Liver (tissue), 3 donors: ENCODE measurements at regions not wholly inside any gene's neighbourhood (a gene's known extent, or its start where the extent isn't known, plus 50 kb on each side); places are given as distances from the start of the nearest gene placed in this dataset.

Source experiments
- HNF4A ChIP-seq, 2 donors: conservative IDR thresholded peaks; 2 replicates each; pipeline ENCODE4 v1.6.1; 2016; ENCODE audit warnings: antibody characterized with exemption in 2 of 2, mild to moderate bottlenecking in 2 of 2
- NR2F2 ChIP-seq: IDR thresholded peaks from 2 replicates; pipeline ENCODE4 v1.6.1; 2016; ENCODE audit warnings: antibody characterized with exemption
- SP1 ChIP-seq: IDR thresholded peaks from 2 replicates; pipeline ENCODE4 v1.6.1; 2018; ENCODE audit warnings: antibody characterized with exemption, mild to moderate bottlenecking
- TAF1 ChIP-seq: conservative IDR thresholded peaks from 2 replicates; pipeline ENCODE4 v1.6.1; 2016; ENCODE audit warnings: antibody characterized with exemption, mild to moderate bottlenecking
- YY1 ChIP-seq: IDR thresholded peaks from 2 replicates; pipeline ENCODE4 v1.6.1; 2016; ENCODE audit warnings: antibody characterized with exemption, mild to moderate bottlenecking
- TF ChIP-seq, protein P1 (sequence below): fragments of 150-350 bp; IDR thresholded peaks from 2 replicates; pipeline ENCODE4 v1.5.1; 2017; ENCODE audit warnings: improper control_type of control experiment, low read depth, low read length; ENCODE audit not compliant: missing input control
- TF ChIP-seq, protein P2 (sequence below): IDR thresholded peaks from 2 replicates; pipeline ENCODE4 v1.6.1; 2016; ENCODE audit warnings: antibody characterized with exemption, mild to moderate bottlenecking
- TF ChIP-seq, protein P3 (sequence below): IDR thresholded peaks from 2 replicates; pipeline ENCODE4 v1.6.1; 2016; ENCODE audit warnings: antibody characterized with exemption
- TF ChIP-seq, protein P4 (sequence below): IDR thresholded peaks from 2 replicates; pipeline ENCODE4 v1.6.1; 2016; ENCODE audit warnings: antibody characterized with exemption
- donor health status: healthy.
- donor health status: healthy.

DNA sequence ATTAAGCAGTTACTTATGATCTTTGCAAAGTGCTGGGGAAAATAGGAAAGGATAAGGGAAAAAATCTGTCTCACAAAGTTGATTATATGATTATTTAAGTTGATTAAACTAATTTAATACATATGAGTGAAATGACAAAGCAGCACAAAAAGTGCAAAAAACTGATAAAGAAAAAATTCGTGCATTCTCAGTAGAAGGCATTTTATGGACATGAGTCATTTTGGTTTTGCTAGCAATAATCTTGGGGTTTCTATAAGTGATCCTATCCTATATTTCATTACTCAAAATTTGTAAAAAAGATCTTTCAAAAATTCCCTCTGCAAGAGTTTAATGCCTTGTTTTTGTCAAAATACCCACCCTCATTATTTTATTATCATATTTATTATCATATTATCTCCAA, 224.2 kb upstream of the ANXA10 start:
- TF ChIP-seq NR2F2 (no peak), HNF4A (conservative IDR thresholded peaks at IDR 0.05) (no peak), YY1 (no peak), TAF1 (no peak), SP1 (no peak)
- TF ChIP-seq, protein P1, sequence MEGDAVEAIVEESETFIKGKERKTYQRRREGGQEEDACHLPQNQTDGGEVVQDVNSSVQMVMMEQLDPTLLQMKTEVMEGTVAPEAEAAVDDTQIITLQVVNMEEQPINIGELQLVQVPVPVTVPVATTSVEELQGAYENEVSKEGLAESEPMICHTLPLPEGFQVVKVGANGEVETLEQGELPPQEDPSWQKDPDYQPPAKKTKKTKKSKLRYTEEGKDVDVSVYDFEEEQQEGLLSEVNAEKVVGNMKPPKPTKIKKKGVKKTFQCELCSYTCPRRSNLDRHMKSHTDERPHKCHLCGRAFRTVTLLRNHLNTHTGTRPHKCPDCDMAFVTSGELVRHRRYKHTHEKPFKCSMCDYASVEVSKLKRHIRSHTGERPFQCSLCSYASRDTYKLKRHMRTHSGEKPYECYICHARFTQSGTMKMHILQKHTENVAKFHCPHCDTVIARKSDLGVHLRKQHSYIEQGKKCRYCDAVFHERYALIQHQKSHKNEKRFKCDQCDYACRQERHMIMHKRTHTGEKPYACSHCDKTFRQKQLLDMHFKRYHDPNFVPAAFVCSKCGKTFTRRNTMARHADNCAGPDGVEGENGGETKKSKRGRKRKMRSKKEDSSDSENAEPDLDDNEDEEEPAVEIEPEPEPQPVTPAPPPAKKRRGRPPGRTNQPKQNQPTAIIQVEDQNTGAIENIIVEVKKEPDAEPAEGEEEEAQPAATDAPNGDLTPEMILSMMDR: no peak
- TF ChIP-seq, protein P2, sequence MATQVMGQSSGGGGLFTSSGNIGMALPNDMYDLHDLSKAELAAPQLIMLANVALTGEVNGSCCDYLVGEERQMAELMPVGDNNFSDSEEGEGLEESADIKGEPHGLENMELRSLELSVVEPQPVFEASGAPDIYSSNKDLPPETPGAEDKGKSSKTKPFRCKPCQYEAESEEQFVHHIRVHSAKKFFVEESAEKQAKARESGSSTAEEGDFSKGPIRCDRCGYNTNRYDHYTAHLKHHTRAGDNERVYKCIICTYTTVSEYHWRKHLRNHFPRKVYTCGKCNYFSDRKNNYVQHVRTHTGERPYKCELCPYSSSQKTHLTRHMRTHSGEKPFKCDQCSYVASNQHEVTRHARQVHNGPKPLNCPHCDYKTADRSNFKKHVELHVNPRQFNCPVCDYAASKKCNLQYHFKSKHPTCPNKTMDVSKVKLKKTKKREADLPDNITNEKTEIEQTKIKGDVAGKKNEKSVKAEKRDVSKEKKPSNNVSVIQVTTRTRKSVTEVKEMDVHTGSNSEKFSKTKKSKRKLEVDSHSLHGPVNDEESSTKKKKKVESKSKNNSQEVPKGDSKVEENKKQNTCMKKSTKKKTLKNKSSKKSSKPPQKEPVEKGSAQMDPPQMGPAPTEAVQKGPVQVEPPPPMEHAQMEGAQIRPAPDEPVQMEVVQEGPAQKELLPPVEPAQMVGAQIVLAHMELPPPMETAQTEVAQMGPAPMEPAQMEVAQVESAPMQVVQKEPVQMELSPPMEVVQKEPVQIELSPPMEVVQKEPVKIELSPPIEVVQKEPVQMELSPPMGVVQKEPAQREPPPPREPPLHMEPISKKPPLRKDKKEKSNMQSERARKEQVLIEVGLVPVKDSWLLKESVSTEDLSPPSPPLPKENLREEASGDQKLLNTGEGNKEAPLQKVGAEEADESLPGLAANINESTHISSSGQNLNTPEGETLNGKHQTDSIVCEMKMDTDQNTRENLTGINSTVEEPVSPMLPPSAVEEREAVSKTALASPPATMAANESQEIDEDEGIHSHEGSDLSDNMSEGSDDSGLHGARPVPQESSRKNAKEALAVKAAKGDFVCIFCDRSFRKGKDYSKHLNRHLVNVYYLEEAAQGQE: no peak
- TF ChIP-seq, protein P3, sequence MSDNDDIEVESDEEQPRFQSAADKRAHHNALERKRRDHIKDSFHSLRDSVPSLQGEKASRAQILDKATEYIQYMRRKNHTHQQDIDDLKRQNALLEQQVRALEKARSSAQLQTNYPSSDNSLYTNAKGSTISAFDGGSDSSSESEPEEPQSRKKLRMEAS: no peak
- TF ChIP-seq, protein P4, sequence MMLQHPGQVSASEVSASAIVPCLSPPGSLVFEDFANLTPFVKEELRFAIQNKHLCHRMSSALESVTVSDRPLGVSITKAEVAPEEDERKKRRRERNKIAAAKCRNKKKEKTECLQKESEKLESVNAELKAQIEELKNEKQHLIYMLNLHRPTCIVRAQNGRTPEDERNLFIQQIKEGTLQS: no peak
